Neural cell (in vitro differentiated cells): ENCODE measurements at regions not wholly inside any gene's neighbourhood (a gene's known extent, or its start where the extent isn't known, plus 50 kb on each side); places are given as distances from the start of the nearest gene placed in this dataset.

ENCODE experiments used
- H2AFZ ChIP-seq: fragments of 200-600, 300-800 bp; sonication (generic), shearing (Covaris generic); 2 replicates; pipeline ENCODE4 v1.6.0; 2014; ENCODE audit warnings: low read depth, mild to moderate bottlenecking, antibody characterized with exemption, low read length, moderate library complexity
- H3F3A ChIP-seq: fragments of 200-600 bp; shearing (Covaris generic); 2 replicates; pipeline ENCODE4 v1.6.1; 2016; ENCODE audit warnings: mild to moderate bottlenecking, moderate library complexity, mixed read lengths, antibody characterized with exemption, low read length; ENCODE audit not compliant: insufficient read depth, poor library complexity, severe bottlenecking
- H3K27ac ChIP-seq: fragments of 200-600, 300-800 bp; sonication (generic), shearing (Covaris generic); 2 replicates; pipeline ENCODE4 v1.5.1; 2014; ENCODE audit warnings: mild to moderate bottlenecking, low read length, moderate library complexity
- H3K27me3 ChIP-seq: fragments of 300-800, 200-600 bp; sonication (generic), shearing (Covaris generic); 2 replicates; pipeline ENCODE4 v1.6.0; 2014; ENCODE audit warnings: mild to moderate bottlenecking, low read depth, low read length, moderate library complexity; ENCODE audit not compliant: insufficient read depth
- H3K36me3 ChIP-seq: fragments of 300-800, 200-600 bp; sonication (generic), shearing (Covaris generic); 2 replicates; pipeline ENCODE4 v1.5.1; 2014; ENCODE audit warnings: mild to moderate bottlenecking, antibody characterized with exemption, low read length, moderate library complexity; ENCODE audit not compliant: insufficient read depth
- H3K4me2 ChIP-seq: fragments of 300-800, 200-600 bp; sonication (generic), shearing (Covaris generic); 2 replicates; pipeline ENCODE4 v1.6.0; 2014; ENCODE audit warnings: mild to moderate bottlenecking, low read length
- H3K4me3 ChIP-seq: fragments of 300-800, 200-600 bp; sonication (generic), shearing (Covaris generic); 2 replicates; pipeline ENCODE4 v1.5.1; 2014; ENCODE audit warnings: mild to moderate bottlenecking, low read length, moderate library complexity
- H3K79me2 ChIP-seq: fragments of 200-600 bp; shearing (Covaris generic); replicated peaks from 2 replicates; pipeline ENCODE4 v1.6.0; 2014; ENCODE audit warnings: mild to moderate bottlenecking, low read length, moderate library complexity; ENCODE audit not compliant: insufficient read depth
- H3K9ac ChIP-seq: fragments of 300-800, 200-600 bp; sonication (generic), shearing (Covaris generic); 2 replicates; pipeline ENCODE4 v1.6.1; 2016; ENCODE audit warnings: mild to moderate bottlenecking, low read length, mixed read lengths
- H3K9me2 ChIP-seq: fragments of 200-600 bp; shearing (Covaris generic); 2 replicates; pipeline ENCODE4 v1.6.1; 2016; ENCODE audit warnings: mild to moderate bottlenecking, low read length, mixed read lengths; ENCODE audit not compliant: insufficient read depth
- H3K9me3 ChIP-seq: fragments of 200-600, 300-800 bp; sonication (generic), shearing (Covaris generic); 2 replicates; pipeline ENCODE4 v1.6.1; 2016; ENCODE audit warnings: mild to moderate bottlenecking, mixed run types, low read length, moderate library complexity, mixed read lengths
- H4K20me1 ChIP-seq: fragments of 200-600 bp; shearing (Covaris generic); 2 replicates; pipeline ENCODE4 v1.6.1; 2016; ENCODE audit warnings: mild to moderate bottlenecking, mixed run types; ENCODE audit not compliant: insufficient read depth
- CTCF ChIP-seq: fragments of 450-650 bp; IDR thresholded peaks from 2 replicates; pipeline ENCODE4 v1.5.1; 2014; ENCODE audit warnings: antibody characterized with exemption, mild to moderate bottlenecking, moderate library complexity; ENCODE audit not compliant: poor library complexity, severe bottlenecking
- EP300 ChIP-seq: fragments of 450-650 bp; conservative IDR thresholded peaks from 2 replicates; pipeline ENCODE4 v1.6.1; 2014; ENCODE audit warnings: antibody characterized with exemption, mild to moderate bottlenecking, moderate library complexity; ENCODE audit not compliant: poor library complexity, severe bottlenecking
- EZH2 ChIP-seq: fragments of 200-600, 300-800 bp; shearing (Covaris generic), sonication (generic); IDR thresholded peaks from 2 replicates; pipeline ENCODE4 v1.6.1; 2014; ENCODE audit warnings: antibody characterized with exemption, low read length, borderline replicate concordance, mild to moderate bottlenecking; ENCODE audit not compliant: insufficient read depth, poor library complexity, severe bottlenecking
- MXI1 ChIP-seq: fragments of 450-650 bp; conservative IDR thresholded peaks from 2 replicates; pipeline ENCODE4 v1.6.1; 2014; ENCODE audit warnings: antibody characterized with exemption, mild to moderate bottlenecking; ENCODE audit not compliant: poor library complexity, severe bottlenecking
- POLR2AphosphoS5 ChIP-seq: IDR thresholded peaks from 2 replicates; pipeline ENCODE4 v1.6.1; 2012
- RAD21 ChIP-seq: fragments of 450-650 bp; conservative IDR thresholded peaks from 2 replicates; pipeline ENCODE4 v1.6.1; 2014; ENCODE audit warnings: antibody characterized with exemption, mild to moderate bottlenecking, moderate library complexity
- REST ChIP-seq: IDR thresholded peaks from 2 replicates; pipeline ENCODE4 v1.6.1; 2012; ENCODE audit warnings: borderline replicate concordance
- SMC3 ChIP-seq: fragments of 450-650 bp; conservative IDR thresholded peaks from 2 replicates; pipeline ENCODE4 v1.6.1; 2014; ENCODE audit warnings: antibody characterized with exemption, mild to moderate bottlenecking, moderate library complexity; ENCODE audit not compliant: poor library complexity
- TAF1 ChIP-seq: IDR thresholded peaks from 2 replicates; pipeline ENCODE4 v1.6.1; 2012; ENCODE audit warnings: low read depth

- Histone ChIP-seq H2AFZ (no peak overlapping the region), H3K36me3 (no peaks in the 10 kb centered on the region), H3F3A (no peaks in the 10 kb centered on the region), H3K9ac (no peak overlapping the region), H3K9me2 (no peaks in the 10 kb centered on the region), H3K27me3 (no peaks in the 10 kb centered on the region), H4K20me1 (no peaks in the 10 kb centered on the region), H3K9me3 (no peaks in the 10 kb centered on the region), H3K4me3 (no peak overlapping the region), H3K79me2 (no peaks in the 10 kb centered on the region), H3K4me2 (no peak overlapping the region), H3K27ac (no peak overlapping the region)
- TF ChIP-seq SMC3 (no peak), TAF1 (no peak), CTCF (no peak), EZH2 (no peak), MXI1 (no peak), REST (no peak), EP300 (no peak), POLR2AphosphoS5 (no peak), RAD21 (no peak)
Observed at GRCh38 chr7:96486681-96487080, 164.8 kb upstream of the SLC25A13 start.

GRCh38 chr7:96484845-96485244 is 162.9 kb upstream of the SLC25A13 start:
- Histone ChIP-seq H3K9me3 (no peaks in the 10 kb centered on the region), H3F3A (no peaks in the 10 kb centered on the region), H3K27me3 (no peaks in the 10 kb centered on the region), H2AFZ (no peak overlapping the region), H3K27ac (no peak overlapping the region), H4K20me1 (no peaks in the 10 kb centered on the region), H3K9ac (no peak overlapping the region), H3K36me3 (no peaks in the 10 kb centered on the region), H3K4me3 (no peak overlapping the region), H3K79me2 (no peaks in the 10 kb centered on the region), H3K9me2 (no peaks in the 10 kb centered on the region), H3K4me2 (no peak overlapping the region)
- TF ChIP-seq REST, result no peak
- TF ChIP-seq EP300, result no peak
- no peak for TF ChIP-seq SMC3
